Ishikawa (cell line): ENCODE measurements at regions not wholly inside any gene's neighbourhood (a gene's known extent, or its start where the extent isn't known, plus 50 kb on each side); places are given as distances from the start of the nearest gene placed in this dataset.

Experiments used
- CEBPB ChIP-seq: IDR thresholded peaks from 2 replicates; pipeline ENCODE4 v1.6.1; 2012
- CREB1 ChIP-seq: IDR thresholded peaks from 2 replicates; pipeline ENCODE4 v1.6.1; 2012; ENCODE audit warnings: low read depth
- EGR1 ChIP-seq: IDR thresholded peaks from 2 replicates; pipeline ENCODE4 v1.6.1; 2012
- EP300 ChIP-seq: IDR thresholded peaks from 2 replicates; pipeline ENCODE4 v1.6.1; 2012; ENCODE audit warnings: borderline replicate concordance
- FOXM1 ChIP-seq: IDR thresholded peaks from 2 replicates; pipeline ENCODE4 v1.6.1; 2012; ENCODE audit warnings: low read depth, borderline replicate concordance
- MAX ChIP-seq: IDR thresholded peaks from 2 replicates; pipeline ENCODE4 v1.6.1; 2012
- NFIC ChIP-seq: IDR thresholded peaks from 2 replicates; pipeline ENCODE4 v1.6.1; 2012
- RAD21 ChIP-seq: IDR thresholded peaks from 2 replicates; pipeline ENCODE4 v1.6.1; 2012; ENCODE audit warnings: low read depth
- REST ChIP-seq: IDR thresholded peaks from 2 replicates; pipeline ENCODE4 v1.6.1; 2012; ENCODE audit warnings: low read depth, mild to moderate bottlenecking
- TAF1 ChIP-seq: IDR thresholded peaks from 2 replicates; pipeline ENCODE4 v1.6.1; 2012; ENCODE audit warnings: low read depth, mild to moderate bottlenecking
- TCF12 ChIP-seq: IDR thresholded peaks from 2 replicates; pipeline ENCODE4 v1.6.1; 2012; ENCODE audit warnings: low read depth
- TEAD4 ChIP-seq: IDR thresholded peaks from 2 replicates; pipeline ENCODE4 v1.6.1; 2012
- USF1 ChIP-seq: IDR thresholded peaks from 2 replicates; pipeline ENCODE4 v1.6.1; 2012
- YY1 ChIP-seq: IDR thresholded peaks from 2 replicates; pipeline ENCODE4 v1.6.1; 2012; ENCODE audit warnings: low read depth
- ZBTB7A ChIP-seq: IDR thresholded peaks from 2 replicates; pipeline ENCODE4 v1.6.1; 2012; ENCODE audit warnings: low read depth

- TF ChIP-seq RAD21 (no peak), TAF1 (no peak), CREB1 (no peak), ZBTB7A (no peak), FOXM1 (no peak), MAX (no peak), EP300 (no peak), USF1 (no peak), CEBPB (no peak), YY1 (no peak), TCF12 (no peak), REST (no peak), EGR1 (no peak), NFIC (no peak), TEAD4 (no peak)
These were observed 77.2 kb upstream of the TRPM1 start for GRCh38 chr15:31178705-31179104.

GRCh38 chr15:31179693-31180092 is 78.2 kb upstream of the TRPM1 start:
- TF ChIP-seq EP300: no peak
- TF ChIP-seq CEBPB: no peak
- no peak for TF ChIP-seq TAF1
- no peak for TF ChIP-seq TCF12
- no peak for TF ChIP-seq CREB1
- TF ChIP-seq ZBTB7A: no peak
- no peak for TF ChIP-seq MAX
- no peak for TF ChIP-seq YY1
- TF ChIP-seq NFIC: no peak
- TF ChIP-seq RAD21: no peak
- TF ChIP-seq EGR1: no peak
- TF ChIP-seq USF1: no peak
- TF ChIP-seq TEAD4: no peak
- TF ChIP-seq FOXM1: no peak
- TF ChIP-seq REST: no peak

- TF ChIP-seq TCF12 (no peak), RAD21 (no peak), EGR1 (no peak), YY1 (no peak), MAX (no peak), USF1 (no peak), CEBPB (no peak), CREB1 (no peak), EP300 (no peak), REST (no peak), ZBTB7A (no peak), TAF1 (no peak), FOXM1 (no peak), NFIC (no peak), TEAD4 (no peak)
These were observed 91.8 kb upstream of the TRPM1 start for GRCh38 chr15:31193291-31193690.

- TF ChIP-seq EP300 (no peak), RAD21 (no peak), NFIC (no peak), TEAD4 (no peak), REST (no peak), USF1 (no peak), CREB1 (no peak), CEBPB (no peak), MAX (no peak), ZBTB7A (no peak)
These were observed 94.3 kb upstream of the TRPM1 start for GRCh38 chr15:31195871-31196270.
